ENCODE measurements at regions not wholly inside any gene's neighbourhood (a gene's known extent, or its start where the extent isn't known, plus 50 kb on each side); places are given as distances from the start of the nearest gene placed in this dataset.

GRCh38 chr10:92758594-92758993 lies 68.8 kb downstream of the HHEX start:
- intact Hi-C loops (cut with DNase I): no loop called here
- Histone ChIP-seq H3K9me3 (no peaks in the 10 kb centered on the region), H3K27ac (peak overlapping the region in 3 of 4 donors; percentile 71 to 87 (median 79)), H3K36me3 (no peaks in the 10 kb centered on the region), H3K4me1 (peaks cover 12 to 38% (median 24%) of the 10 kb centered on the region in 3 donors), H3K27me3 (no peaks in the 10 kb centered on the region), H3K4me3 (no peak overlapping the region)
- WGBS, 2 donors: 72 to 92% methylated on average over 1 of the region's 1 CpG
- DNase-seq: no peak
- TF ChIP-seq POLR2A (IDR thresholded peaks at IDR 0.05) (no peak), CTCF (IDR thresholded peaks at IDR 0.05) (no peak)

GRCh38 chr10:92760609-92761008 lies 70.9 kb downstream of the HHEX start:
- H3K27ac ChIP-seq: peak overlapping the region; percentile 36 to 68 (median 62)

GRCh38 chr10:92761571-92761970 lies 71.8 kb downstream of the HHEX start:
- intact Hi-C loops (cut with DNase I): no loop called here
- H3K36me3 ChIP-seq: no peaks in the 10 kb centered on the region
- WGBS, 2 donors: 82 to 92% methylated on average over 4 of the region's 4 CpGs
- no peak for DNase-seq
- TF ChIP-seq CTCF (IDR thresholded peaks at IDR 0.05) (no peak), POLR2A (IDR thresholded peaks at IDR 0.05) (no peak)
- no peaks in the 10 kb centered on the region for H3K9me3 ChIP-seq
- H3K4me3 ChIP-seq: no peak overlapping the region
- H3K27me3 ChIP-seq: no peaks in the 10 kb centered on the region
- peak overlapping the region in 2 of 4 donors; percentile 62 to 68 for H3K27ac ChIP-seq
- H3K4me1 ChIP-seq: peaks cover 8 to 30% (median 19%) of the 10 kb centered on the region in 3 donors

More at GRCh38 chr10:92760609-92761008, 70.9 kb downstream of the HHEX start:
- WGBS, 2 donors: 11 to 13% methylated on average over 1 of the region's 1 CpG
- Histone ChIP-seq H3K4me3 (no peak overlapping the region), H3K9me3 (no peaks in the 10 kb centered on the region), H3K4me1 (peaks cover 8 to 38% (median 24%) of the 10 kb centered on the region in 3 donors), H3K27me3 (no peaks in the 10 kb centered on the region), H3K36me3 (no peaks in the 10 kb centered on the region)
- TF ChIP-seq POLR2A (IDR thresholded peaks at IDR 0.05): no peak
- no peak for TF ChIP-seq CTCF (IDR thresholded peaks at IDR 0.05)
- no peak for DNase-seq
- intact Hi-C loops (cut with DNase I): no loop called here

- 79 to 89% methylated on average over 4 of the region's 4 CpGs for WGBS, 2 donors
Measured at GRCh38 chr10:92763634-92764155, 73.9 kb downstream of the HHEX start.

GRCh38 chr10:92766451-92766850 lies 76.7 kb downstream of the HHEX start:
- H3K4me3 ChIP-seq: no peak overlapping the region
- H3K4me1 ChIP-seq: no peaks in the 10 kb centered on the region
- DNase-seq: no peak
- no peak overlapping the region for H3K27ac ChIP-seq
- no peaks in the 10 kb centered on the region for H3K9me3 ChIP-seq
- intact Hi-C loops (cut with DNase I): no loop called here
- no peaks in the 10 kb centered on the region for H3K27me3 ChIP-seq
- no peaks in the 10 kb centered on the region for H3K36me3 ChIP-seq
- WGBS, 2 donors: 94 to 100% methylated on average over 2 of the region's 2 CpGs
- TF ChIP-seq POLR2A (IDR thresholded peaks at IDR 0.05) (no peak), CTCF (IDR thresholded peaks at IDR 0.05) (no peak)

More at GRCh38 chr10:92763634-92764155, 73.9 kb downstream of the HHEX start:
- no peak overlapping the region for H3K4me3 ChIP-seq
- intact Hi-C loops (cut with DNase I): no loop called here
- no peak for DNase-seq
- no peak for TF ChIP-seq CTCF (IDR thresholded peaks at IDR 0.05)
- no peak for TF ChIP-seq POLR2A (IDR thresholded peaks at IDR 0.05)
- H3K27me3 ChIP-seq: no peaks in the 10 kb centered on the region
- H3K27ac ChIP-seq: no peak overlapping the region
- no peaks in the 10 kb centered on the region for H3K36me3 ChIP-seq
- no peaks in the 10 kb centered on the region for H3K9me3 ChIP-seq
- H3K4me1 ChIP-seq: peaks cover 0 to 13% (median 4%) of the 10 kb centered on the region in 3 donors
